Activated CD4-positive, alpha-beta T cell treated with anti-CD3 and anti-CD28 coated beads, Interleukin-10, Interleukin-2, amounts not matched to agents 100 ng/mL and 50 ng/mL, durations not matched to agents 16 hours and 8 hours (primary cell): ENCODE measurements at regions not wholly inside any gene's neighbourhood (a gene's known extent, or its start where the extent isn't known, plus 50 kb on each side); places are given as distances from the start of the nearest gene placed in this dataset.

Experiments
- DNase-seq: peaks from one replicate; pipeline ENCODE4 v3.0.0-alpha.2; 2020

DNA sequence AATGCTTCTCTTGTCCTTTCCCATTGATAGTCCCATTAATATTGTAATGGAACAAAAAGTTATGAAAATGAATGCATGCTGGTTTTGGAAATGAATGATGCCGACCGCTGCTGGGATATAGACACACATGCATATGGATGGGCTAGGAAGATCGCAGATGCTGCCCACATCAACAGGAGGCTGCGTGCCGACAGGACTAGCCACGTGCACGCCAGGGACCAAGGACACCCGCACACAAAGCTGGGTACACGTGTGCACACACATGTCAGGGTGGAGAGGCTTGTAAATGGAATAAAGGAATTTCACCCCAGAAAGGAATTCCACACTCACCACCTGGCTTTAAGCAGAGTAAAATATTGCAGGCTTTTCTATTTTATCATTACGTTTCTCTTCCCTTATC is 153.8 kb upstream of the VASH1 start:
- no peak for DNase-seq

DNA sequence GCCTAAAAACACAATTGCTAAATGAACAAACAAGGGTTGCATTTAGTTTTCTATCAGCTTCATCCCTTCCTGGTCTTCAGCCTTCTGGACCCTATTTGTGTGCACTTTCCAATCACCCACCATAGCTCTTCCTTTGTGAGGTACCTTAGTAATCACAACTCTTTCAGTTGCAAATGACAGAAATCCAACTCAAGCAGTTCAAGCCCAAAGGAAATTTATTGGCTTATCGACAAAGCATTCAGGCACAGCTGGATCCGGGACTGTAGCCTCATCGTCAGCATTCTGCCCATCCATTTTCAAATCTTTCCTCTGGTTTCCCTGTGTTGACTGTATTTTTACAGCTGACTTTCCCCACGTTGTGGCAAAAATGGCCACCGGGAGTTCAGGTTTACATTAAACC is 148.6 kb upstream of the VASH1 start:
- no peak for DNase-seq

DNA sequence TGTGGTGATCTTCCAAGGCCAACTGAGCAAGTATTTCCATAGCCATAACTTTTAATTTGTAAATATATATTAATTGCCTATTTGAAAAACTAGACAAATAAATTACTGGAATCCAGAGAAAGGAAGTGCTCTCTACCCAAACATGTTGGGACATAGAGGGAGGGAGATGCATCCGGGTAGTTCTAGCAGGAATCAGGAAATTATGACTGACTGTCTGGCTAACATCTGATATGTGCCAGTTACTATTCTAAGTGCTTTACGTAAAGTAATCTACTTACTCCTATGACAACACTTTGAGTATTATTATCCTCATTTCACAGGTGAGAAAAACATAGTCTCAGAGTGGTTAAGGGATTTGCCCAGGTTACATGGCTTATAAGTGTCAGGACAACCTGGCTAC is 147.7 kb upstream of the VASH1 start:
- DNase-seq = no peak

DNA sequence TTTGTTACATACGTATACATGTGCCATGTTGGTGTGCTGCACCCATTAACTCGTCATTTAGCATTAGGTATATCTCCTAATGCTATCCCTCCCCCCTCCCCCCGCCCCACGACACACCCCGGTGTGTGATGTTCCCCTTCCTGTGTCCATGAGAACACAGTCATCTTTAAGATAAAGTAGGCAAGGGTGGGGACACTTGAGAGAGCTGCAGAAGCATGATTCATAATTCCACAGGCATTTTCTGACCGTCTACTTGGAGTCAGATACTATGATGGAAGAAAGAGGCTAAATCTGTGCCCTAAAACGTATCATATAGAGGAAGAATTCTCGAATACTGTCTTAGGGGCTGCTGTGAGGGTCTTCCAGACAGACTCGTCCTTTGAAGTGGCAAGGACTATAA is 145.9 kb upstream of the VASH1 start:
- DNase-seq = no peak

DNA sequence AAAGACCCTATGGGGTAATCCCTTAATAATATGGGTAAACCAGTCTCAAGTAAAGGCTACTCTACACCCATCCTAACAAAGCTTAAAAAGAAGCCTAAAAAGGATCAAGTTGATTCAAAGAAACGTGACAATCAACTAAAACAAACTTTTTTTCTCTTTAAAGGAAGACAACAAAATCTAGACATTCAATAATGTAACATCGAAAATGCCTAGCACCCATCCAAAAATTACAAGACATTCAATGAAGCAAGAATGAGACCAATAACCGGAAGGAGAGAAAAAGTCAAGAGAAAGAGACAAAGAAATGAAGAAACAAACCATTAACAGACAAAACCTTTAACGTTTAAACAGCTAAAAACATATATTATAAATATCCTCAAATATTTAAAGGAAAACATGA is 143.8 kb upstream of the VASH1 start:
- DNase-seq = no peak

DNA sequence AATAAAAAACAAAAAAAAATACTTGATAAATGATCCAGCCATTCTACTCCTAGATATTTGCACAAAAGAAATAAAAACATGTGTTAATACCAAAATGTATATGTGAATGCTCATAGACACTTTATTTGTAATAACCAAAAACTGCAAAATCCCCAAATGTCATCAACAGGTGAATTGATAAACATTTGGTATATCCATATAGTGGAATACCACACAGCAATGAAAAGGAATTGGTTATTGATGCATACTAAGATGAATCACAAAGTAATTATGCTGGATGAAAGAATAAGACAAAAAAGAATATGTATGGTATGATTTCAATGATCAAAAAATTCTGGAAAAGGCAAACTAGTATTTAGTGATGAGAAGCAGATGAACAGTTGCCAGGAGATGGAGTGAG is 124.7 kb upstream of the VASH1 start:
- no peak for DNase-seq

DNA sequence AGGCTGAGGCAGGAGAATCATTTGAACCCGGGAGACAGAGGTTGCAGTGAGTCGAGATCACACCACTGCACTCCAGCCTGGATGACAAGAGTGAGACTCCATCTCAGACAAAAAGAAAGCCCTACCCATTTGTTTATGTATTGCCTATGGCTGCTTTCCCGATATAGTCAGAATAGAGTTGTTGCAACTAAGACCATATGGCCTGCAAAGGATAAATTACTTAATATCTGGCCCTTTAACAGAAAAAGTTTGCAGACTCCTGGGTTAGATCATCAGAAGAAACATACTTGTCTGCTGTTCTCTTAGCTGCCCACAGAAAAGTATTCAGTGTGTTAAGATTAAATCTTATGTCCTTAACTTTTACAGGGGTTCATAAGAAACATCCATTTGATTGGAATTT is 122.4 kb upstream of the VASH1 start:
- DNase-seq = no peak

DNA sequence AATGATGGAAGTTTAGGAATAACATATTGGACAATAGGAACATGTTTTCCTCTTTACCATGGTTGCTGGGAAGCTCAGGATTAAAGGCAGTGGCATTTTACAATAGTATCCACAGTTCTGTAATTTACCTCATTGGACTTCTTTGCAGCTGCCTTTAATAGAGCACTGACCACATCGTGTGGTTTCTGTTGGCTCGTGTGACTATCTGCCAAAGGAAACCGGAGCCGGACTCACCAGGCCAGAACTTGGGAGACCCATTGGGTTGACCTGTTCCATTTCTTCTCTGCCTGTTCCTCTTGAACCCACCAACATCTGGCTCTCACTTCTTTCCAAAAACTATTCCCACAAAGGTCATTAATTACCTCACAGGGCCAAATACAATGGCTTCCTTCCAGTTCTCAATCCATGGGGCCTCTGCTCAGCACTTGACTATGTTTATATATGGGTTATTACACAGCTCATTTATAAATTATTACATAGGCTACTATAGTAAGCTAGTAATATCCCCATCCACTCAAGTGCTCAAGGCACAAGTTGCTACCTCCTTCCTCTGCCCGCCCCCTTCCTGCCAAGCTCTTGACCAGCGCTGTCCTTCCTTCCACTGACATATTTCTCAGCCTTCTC is 121.5 kb upstream of the VASH1 start:
- no peak for DNase-seq

DNA sequence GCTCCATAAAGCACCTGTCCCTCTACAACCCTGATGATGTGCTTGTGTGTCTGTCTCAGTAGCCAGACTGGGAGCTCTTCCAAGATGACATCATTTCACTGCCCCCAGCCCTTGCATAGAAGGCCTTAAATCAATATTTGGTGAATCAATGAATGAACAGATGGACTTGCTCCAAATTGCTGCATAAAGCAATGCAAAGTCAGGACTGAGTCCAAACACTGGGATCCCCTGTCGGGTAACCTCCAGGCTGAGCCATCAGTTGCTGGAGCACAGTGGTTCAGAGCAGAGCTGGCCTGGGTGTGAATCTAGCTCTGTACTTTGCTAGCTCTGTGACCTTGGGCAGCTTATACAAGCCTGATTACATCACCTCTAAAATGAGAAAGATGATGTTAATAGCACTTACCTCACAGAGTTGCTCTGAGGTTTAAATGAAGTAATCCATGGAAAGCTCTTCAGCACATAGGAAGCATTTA is 120.3 kb upstream of the VASH1 start:
- no peak for DNase-seq

DNA sequence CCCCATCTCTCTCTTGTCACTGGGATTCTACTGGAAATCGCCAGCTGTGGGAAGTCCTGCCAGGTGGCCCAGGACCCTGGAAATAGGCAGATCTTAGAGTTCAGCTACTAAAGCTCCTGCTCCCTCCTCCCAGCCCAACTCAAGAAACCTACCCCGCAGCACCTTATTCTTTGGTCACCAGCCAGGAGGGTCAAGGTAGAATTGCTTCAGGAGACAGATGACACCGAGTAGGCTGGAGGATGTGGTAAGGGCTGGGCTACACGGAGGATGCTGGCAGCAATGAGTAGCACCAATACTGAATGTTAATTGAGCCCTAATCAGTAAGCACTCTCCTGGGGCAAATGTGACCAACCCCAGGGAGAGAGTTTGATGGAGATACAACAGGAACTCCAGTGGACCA is 119.7 kb upstream of the VASH1 start:
- no peak for DNase-seq

DNA sequence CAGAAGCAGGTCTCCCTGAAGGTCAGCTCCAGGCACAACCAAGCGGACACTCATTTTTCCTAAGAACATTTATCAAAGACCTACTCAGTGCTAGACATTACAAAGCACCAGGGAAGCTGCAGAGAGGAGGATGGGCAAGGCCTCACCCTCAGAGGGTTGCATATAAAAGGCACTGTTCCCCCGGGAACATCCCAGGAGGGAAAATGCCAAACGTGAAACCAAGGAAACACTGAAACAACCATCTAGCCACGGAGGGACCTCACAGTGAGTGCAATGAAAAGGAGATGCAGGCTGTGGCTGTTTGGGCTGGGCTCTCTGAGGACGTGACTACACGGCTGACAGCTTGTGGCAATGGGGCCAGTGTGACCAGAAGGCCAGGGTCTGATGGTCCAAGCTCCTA is 117.4 kb upstream of the VASH1 start:
- no peak for DNase-seq

DNA sequence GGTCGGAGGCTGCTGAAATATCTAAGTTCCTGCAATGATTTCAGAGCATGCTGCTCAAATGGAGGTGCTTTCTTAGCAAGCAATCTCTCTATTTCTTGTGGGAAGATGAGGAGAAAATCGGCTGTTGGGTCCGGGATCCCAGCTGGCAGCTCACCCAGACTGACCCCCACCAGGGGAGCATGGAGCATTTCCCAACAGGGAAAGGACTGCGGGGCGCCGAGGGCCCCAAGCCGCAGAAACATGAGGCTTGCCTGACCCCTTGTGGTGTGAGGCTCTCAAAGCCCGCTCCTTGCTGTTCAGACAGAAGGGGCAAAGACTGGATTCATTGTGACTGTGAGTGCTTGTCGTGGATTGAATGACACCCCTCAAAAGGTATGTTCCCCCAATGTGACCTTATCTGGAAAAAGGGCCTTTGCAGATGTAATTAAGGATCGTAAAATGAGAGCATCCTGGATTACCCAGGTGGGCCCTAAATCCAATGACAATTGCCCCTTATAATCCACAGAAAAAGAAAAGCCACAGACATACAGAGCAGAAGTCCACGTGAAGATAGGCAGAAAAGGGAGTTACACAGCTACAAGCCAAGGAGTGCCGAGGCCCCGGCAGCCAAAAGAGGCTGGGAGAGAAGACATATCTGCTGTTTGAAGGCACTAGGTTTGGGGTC is 116.3 kb upstream of the VASH1 start:
- DNase-seq = peak; percentile 20

DNA sequence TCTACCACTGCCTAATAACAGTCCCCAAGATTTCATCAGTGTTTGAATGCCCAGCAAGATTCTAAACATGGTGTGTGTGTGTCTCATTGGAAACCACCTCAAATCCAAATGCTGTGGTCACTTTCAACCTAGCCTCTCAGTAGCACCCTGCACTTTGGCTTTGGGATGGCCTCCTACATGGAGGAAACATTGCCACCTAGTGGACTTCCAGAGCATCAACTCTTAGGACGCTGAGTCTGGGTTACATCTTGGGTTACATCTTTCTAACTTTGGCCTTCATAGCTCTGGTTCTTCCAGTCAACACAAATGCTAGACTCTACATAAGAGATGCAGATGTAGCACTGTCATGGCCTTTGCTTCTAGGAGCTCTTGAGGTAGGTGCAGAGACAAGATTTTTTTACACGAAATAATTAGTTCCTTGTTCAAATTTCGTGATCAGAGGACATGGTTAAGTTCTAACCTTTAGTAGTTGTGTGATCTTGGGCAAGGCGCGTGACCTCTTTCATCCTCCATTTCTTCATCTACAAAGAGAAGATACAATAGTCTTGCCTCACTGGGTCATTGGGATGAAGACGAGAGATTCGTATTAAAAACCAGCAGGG is 113.5 kb upstream of the VASH1 start:
- DNase-seq = peak; percentile 50

DNA sequence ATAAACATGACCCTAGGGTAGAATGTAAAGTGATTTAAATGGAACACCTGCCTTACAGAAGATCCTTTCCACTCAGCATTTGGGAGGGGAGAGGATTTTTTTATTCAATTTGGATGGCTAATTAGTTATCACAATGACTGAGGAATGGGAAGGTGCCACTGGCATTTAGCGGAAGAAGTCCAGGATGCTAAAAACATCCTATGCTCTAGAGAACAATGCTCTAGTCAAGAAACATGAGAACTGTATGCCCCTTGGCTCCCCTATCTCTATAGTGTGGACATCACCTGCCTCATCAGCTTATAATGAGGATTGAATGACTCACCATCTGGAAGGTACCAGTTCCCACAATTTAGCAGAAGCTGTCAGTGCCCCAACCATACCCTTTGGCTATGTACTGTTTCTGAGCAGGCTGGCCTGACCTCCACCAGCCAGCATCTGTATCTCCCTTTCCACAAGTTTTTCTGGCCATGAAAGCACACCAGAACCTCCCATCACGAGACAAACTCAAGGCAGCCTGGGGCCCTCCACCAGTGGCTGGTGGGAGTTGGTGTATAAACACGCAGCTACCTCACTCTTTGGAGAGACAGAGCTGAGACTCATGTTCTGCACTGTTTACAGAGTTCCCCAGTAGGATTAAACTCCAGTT is 109.7 kb upstream of the VASH1 start:
- DNase-seq = no peak

DNA sequence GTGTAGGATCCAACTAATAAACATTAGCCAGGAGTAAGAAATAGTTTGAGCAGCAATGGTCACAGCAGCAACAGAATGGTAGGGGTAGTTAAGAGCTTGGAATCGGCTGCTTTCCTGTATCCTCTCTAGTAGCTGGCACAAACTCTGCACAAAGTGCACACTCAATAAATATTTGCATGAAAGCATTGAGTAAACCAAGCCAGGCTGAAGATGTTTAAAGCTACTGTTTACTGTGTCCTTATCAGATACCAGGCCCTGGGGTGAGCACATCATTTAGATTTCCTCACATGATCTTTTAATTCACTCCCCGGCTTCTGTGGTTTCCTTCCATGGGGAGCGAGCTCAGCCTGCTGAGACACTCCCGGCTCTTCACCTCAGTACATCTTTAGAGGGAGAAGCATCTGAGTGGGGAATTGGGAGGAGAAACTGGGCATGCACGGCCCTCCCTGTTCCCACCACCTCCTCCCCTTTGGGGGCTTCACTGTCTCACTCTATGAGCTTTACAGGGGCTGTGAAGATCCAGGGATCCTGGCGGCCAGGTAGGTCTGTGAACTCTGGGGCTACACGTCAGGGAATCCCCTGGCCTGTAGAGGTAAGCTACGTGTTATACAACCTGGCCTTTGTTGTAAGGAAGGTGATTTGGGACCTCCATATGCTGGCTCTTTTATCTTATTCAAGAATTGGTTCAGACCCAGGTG is 107.2 kb upstream of the VASH1 start:
- DNase-seq = no peak

DNA sequence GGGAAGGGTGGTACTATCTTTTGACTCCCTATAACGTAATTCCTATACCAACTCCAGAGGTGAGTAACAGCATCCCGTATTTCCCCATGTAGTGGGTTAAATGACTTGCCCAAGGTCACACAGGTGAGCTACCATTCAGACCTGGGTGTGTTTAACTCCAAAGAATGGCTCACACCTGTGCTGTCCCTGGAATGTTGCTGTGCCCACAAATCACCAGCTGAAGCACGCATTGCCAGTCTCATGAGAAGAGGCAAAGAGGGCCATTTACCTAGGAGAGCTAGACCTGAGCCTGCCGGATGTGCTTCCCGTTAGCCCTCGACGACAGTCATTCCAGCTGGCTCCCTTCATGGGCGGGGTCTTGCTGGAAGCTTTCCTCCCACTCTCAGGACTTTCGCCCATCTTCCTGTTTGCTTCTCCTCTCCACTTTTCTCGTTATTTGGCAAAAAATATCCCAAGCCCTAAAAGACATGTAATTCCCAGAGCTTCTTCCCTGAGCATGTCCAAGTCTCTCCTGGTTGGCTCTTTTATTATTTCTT is 106.6 kb upstream of the VASH1 start:
- no peak for DNase-seq

DNA sequence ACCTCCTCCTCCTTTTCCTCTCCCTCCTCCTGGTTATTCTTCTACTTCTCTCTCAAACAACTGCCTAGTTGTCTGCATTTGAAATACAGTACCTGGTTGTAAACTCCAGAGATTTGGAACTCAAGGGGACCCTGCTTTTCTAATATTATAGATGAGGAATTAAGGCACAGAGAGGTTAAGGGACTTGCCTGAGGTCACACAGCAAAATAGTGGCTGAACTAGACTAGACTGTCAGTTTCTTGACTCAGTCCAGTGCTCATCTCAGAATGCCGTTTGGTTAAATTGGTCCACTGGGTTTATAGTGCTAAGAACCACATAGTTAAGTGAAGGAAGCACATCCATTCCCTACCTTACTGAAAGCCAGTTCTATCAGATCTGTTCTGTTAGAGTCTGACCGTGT is 105.9 kb upstream of the VASH1 start:
- DNase-seq = no peak

DNA sequence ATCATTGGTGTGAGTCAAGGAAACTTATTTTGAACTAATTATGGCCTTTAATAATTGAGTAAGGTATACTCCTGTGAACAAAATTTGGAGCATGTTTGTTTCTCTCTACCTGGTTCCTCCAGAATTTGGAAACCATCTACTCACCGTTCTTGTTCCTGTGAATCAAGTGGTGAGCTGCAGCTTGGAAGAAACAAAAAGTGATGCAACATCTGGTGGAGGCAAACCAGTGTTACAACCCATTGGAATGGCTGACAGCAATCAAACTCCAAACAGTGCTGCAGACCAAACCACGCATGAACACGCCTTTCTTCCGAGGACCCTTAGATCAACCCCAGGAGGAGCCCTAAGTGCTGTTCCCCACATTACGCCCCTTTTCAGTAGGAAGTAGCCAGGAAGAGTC is 104.7 kb upstream of the VASH1 start:
- DNase-seq = no peak

DNA sequence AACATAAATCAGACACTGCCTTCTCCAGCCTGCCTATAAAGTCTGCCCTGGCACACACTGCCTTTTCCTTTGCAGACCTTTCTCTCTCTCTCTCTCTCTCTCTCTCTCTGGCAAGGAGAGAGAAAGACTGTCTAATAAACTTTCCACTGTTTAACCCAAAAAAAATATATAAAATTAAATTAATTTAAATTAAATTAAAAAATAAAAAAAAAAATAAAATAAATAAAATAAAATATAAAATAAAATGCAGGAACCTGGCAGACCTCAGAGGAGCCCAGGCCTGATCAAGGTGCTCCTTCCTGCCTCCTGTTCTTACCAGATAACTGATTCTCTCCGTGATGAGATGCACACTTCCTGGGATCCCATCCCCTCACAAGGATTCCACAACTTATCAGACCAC is 103.9 kb upstream of the VASH1 start:
- no peak for DNase-seq

DNA sequence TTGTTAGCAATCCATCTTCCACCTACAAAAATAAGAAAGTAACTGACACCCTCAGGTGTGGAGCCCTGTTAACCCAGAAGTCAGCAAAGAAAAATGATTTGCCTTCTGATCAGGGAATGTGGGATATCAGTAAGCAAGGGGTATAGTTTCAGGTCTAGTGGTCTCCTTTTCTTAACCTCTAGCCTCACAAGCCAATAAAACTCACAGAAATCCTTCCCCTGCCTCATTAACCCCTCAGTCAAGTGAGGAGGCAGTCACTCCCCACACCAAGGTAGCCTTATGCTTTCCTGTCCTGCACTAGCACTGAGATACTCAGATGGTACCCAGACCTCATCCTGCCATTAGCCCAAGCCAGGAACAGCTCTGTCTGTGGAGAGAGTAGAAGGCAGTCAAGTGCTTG is 103.4 kb upstream of the VASH1 start:
- no peak for DNase-seq

DNA sequence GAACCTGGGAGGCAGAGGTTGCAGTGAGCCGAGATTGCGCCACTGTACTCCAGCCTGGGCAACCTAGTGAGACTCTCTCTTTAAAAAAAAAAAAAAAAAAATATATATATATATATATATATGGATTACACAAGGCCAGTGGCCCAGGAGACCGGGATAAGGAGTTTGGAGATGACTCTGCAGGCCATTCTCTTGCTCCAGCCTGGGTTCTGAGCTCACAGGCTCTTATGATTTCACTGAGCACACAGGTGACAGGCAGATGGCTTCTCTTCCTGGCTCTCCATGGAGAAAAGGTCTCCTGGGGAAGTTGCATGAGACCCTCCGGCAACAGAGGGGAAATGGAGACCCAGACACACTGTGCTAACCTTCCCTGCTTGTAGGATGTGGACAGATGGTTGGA is 98.7 kb upstream of the VASH1 start:
- DNase-seq = no peak

DNA sequence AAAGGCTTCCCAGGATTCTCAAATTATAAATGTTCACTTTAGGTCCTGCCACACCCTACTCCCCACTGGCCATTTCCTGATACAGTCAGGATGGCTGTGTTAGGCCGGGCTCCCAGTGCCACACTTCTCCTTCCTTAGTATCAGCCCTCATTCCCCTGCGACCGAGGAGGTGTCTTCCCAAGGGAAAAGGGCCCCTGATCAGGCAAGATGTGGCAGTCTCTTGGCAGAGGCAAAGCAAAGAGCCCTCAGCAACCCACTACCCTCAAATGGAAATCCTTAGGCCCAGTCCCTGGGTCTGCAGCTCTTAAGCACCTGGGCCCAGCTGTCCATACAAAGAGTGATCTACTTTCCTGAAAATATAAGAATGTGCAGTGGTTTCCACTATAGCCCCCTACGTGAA is 96.5 kb upstream of the VASH1 start:
- DNase-seq = no peak

DNA sequence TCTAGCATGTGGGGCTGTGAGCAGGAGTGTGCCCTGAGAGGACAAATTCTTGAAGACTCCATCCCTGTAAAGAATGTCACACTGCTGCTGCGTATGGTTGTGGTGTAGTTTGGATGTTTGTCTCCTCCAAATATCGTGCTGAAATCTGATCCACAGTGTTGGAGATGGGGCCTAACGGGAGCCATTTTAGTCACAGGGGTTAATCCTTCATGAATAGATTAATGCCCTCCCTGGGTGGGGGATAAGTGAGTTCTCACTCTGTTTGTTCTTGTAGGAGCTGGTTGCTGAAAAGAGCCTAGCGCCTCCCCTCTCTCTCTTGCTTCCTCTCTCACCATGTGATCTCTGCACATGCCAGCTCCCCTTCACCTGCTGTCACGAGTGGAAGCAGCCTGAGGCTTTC is 94.5 kb upstream of the VASH1 start:
- no peak for DNase-seq
